Panc1 (cell line): ENCODE measurements at regions not wholly inside any gene's neighbourhood (a gene's known extent, or its start where the extent isn't known, plus 50 kb on each side); places are given as distances from the start of the nearest gene placed in this dataset.

Experiments
- ATAC-seq: fragments of 200-7000 bp; cut with Tn5 transposase; 2 replicates; pipeline ENCODE4 v1.9.1; 2020; ENCODE audit warnings: mild to moderate bottlenecking, moderate library complexity
- BruUV-seq: library from RNA; stranded (reverse); fragments of 400-500 nt; replicated peaks from 2 replicates; lab custom pipeline; 2021; lab: Mats Ljungman, UMichigan
- CTCF ChIA-PET: fragments of 300-600 bp; sonication (Branson Sonifier 250); formaldehyde crosslinking; loops from one replicate; lab custom pipeline; 2022; ENCODE audit warnings: antibody characterized with exemption; lab: Charles Lee
- POLR2A ChIA-PET: fragments of 300-600 bp; sonication (Branson Sonifier 250); formaldehyde crosslinking; loops from one replicate; lab custom pipeline; 2022; ENCODE audit warnings: antibody characterized with exemption; lab: Charles Lee
- DNase-seq: peaks from one replicate; pipeline ENCODE4 v3.0.0-alpha.2; 2010; ENCODE audit warnings: low read depth, low spot score
- H3K27ac ChIP-seq: 2 replicates; pipeline ENCODE4 v1.5.1; 2011; ENCODE audit warnings: mild to moderate bottlenecking, low read length, inconsistent platforms
- H3K27me3 ChIP-seq: fragments of 200-500 bp; sonication (Bioruptor generic); 2 replicates; pipeline ENCODE4 v1.6.0; 2014; ENCODE audit warnings: low read length, inconsistent platforms; ENCODE audit not compliant: control insufficient read depth, insufficient read depth
- H3K36me3 ChIP-seq: fragments of 200-500 bp; sonication (Bioruptor generic); 2 replicates; pipeline ENCODE4 v1.5.1; 2014; ENCODE audit warnings: inconsistent platforms, mild to moderate bottlenecking, low read length, moderate library complexity; ENCODE audit not compliant: control insufficient read depth, insufficient read depth
- H3K4me1 ChIP-seq: 2 replicates; pipeline ENCODE4 v1.5.1; 2011; ENCODE audit warnings: inconsistent platforms, mild to moderate bottlenecking, low read length, moderate library complexity; ENCODE audit not compliant: control insufficient read depth, insufficient read depth
- H3K4me3 ChIP-seq, 2 experiments: 2 replicates each; pipeline ENCODE4 v1.5.1; 2011 to 2012; ENCODE audit warnings: low read depth in 2 of 2, low read length in 2 of 2, mild to moderate bottlenecking in 2 of 2, inconsistent platforms in 1 of 2, moderate library complexity in 1 of 2
- H3K9me3 ChIP-seq: fragments of 200-500 bp; sonication (Bioruptor generic); 2 replicates; pipeline ENCODE4 v1.5.1; 2014; ENCODE audit warnings: low read depth, mild to moderate bottlenecking, inconsistent platforms, low read length, moderate library complexity; ENCODE audit not compliant: control insufficient read depth, insufficient read depth
- CTCF ChIP-seq: fragments of 450-650 bp; IDR thresholded peaks from 2 replicates; pipeline ENCODE4 v1.5.1; 2017; ENCODE audit warnings: mild to moderate bottlenecking
- POLR2AphosphoS5 ChIP-seq: IDR thresholded peaks from 2 replicates; pipeline ENCODE4 v1.6.1; 2012; ENCODE audit warnings: mild to moderate bottlenecking, low read depth, low read length, moderate library complexity
- SIN3A ChIP-seq: IDR thresholded peaks from 2 replicates; pipeline ENCODE4 v1.6.1; 2012; ENCODE audit warnings: low read depth, mild to moderate bottlenecking, low read length, moderate library complexity, borderline replicate concordance; ENCODE audit not compliant: insufficient read depth
- TCF7L2 ChIP-seq: IDR thresholded peaks from 2 replicates; pipeline ENCODE4 v1.6.1; 2011; ENCODE audit warnings: mild to moderate bottlenecking, low read depth, low read length, inconsistent platforms
- in situ Hi-C: cut with HindIII; loops from 2 replicates; pipeline ENCODE4 v1.10.0; 2016; ENCODE audit warnings: low sequenced_read_pairs, low pct_unique_long_range_greater_than_20kb
- intact Hi-C: fragments of 100-400 bp; cut with micrococcal nuclease; formaldehyde crosslinking; loops from one replicate; pipeline ENCODE4 v1.10.0; 2022; ENCODE audit not compliant: unreplicated experiment
- TF ChIP-seq, protein P1 (sequence below), 2 experiments: IDR thresholded peaks; 2 replicates each; pipeline ENCODE4 v1.6.1; 2011 to 2012; ENCODE audit warnings: low read depth in 2 of 2, control low read depth in 1 of 2, low read length in 1 of 2, mild to moderate bottlenecking in 1 of 2, moderate library complexity in 1 of 2; ENCODE audit not compliant: insufficient read depth in 1 of 2

- Histone ChIP-seq H3K9me3 (no peaks in the 10 kb centered on the region; the same call in 1 of the 2 replicates), H3K27me3 (no peaks in the 10 kb centered on the region), H3K4me3 (no peak overlapping the region), H3K27ac (no peak overlapping the region), H3K36me3 (no peaks in the 10 kb centered on the region), H3K4me1 (no peaks in the 10 kb centered on the region)
- BruUV-seq: no TSS peak
- in situ Hi-C loops (no loop called here), intact Hi-C loops (loop anchor here (10.0 kb wide), 1 partner anchor 109 kb away; no protein-coding TSS in a partner anchor)
- ATAC-seq: no peak
- ChIA-PET CTCF (no interaction called here), POLR2A (no interaction called here)
- no peak for DNase-seq
- TF ChIP-seq CTCF: no peak
- no peak for TF ChIP-seq TCF7L2
- TF ChIP-seq, protein P1, sequence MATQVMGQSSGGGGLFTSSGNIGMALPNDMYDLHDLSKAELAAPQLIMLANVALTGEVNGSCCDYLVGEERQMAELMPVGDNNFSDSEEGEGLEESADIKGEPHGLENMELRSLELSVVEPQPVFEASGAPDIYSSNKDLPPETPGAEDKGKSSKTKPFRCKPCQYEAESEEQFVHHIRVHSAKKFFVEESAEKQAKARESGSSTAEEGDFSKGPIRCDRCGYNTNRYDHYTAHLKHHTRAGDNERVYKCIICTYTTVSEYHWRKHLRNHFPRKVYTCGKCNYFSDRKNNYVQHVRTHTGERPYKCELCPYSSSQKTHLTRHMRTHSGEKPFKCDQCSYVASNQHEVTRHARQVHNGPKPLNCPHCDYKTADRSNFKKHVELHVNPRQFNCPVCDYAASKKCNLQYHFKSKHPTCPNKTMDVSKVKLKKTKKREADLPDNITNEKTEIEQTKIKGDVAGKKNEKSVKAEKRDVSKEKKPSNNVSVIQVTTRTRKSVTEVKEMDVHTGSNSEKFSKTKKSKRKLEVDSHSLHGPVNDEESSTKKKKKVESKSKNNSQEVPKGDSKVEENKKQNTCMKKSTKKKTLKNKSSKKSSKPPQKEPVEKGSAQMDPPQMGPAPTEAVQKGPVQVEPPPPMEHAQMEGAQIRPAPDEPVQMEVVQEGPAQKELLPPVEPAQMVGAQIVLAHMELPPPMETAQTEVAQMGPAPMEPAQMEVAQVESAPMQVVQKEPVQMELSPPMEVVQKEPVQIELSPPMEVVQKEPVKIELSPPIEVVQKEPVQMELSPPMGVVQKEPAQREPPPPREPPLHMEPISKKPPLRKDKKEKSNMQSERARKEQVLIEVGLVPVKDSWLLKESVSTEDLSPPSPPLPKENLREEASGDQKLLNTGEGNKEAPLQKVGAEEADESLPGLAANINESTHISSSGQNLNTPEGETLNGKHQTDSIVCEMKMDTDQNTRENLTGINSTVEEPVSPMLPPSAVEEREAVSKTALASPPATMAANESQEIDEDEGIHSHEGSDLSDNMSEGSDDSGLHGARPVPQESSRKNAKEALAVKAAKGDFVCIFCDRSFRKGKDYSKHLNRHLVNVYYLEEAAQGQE (IDR thresholded peaks at IDR 0.05; ENCODE audit: insufficient read depth in 1 of 2, low read depth in 2 of 2, low read length in 1 of 2): no peak
- TF ChIP-seq POLR2AphosphoS5: no peak
- no peak for TF ChIP-seq SIN3A
Measured at GRCh38 chr6:55985309-55985708, 109.9 kb upstream of the BMP5 start.

GRCh38 chr6:55983861-55984260, 108.5 kb upstream of the BMP5 start:
- H3K9me3 ChIP-seq: no peaks in the 10 kb centered on the region; the same call in 1 of the 2 replicates
- intact Hi-C loops (loop anchor here (10.0 kb wide), 1 partner anchor 111 kb away; no protein-coding TSS in a partner anchor), in situ Hi-C loops (no loop called here)
- no peaks in the 10 kb centered on the region for H3K36me3 ChIP-seq
- no peaks in the 10 kb centered on the region for H3K27me3 ChIP-seq
- TF ChIP-seq, protein P1 (IDR thresholded peaks at IDR 0.05; ENCODE audit: insufficient read depth in 1 of 2, low read depth in 2 of 2, low read length in 1 of 2): no peak
- TF ChIP-seq SIN3A: no peak
- TF ChIP-seq TCF7L2: no peak
- no peak for TF ChIP-seq POLR2AphosphoS5
- no peak for TF ChIP-seq CTCF
- H3K4me3 ChIP-seq: no peak overlapping the region
- ChIA-PET CTCF (no interaction called here), POLR2A (no interaction called here)
- H3K27ac ChIP-seq: no peak overlapping the region
- BruUV-seq: no TSS peak
- no peaks in the 10 kb centered on the region for H3K4me1 ChIP-seq
- DNase-seq: no peak
- ATAC-seq: no peak
